ENCODE measurements at regions not wholly inside any gene's neighbourhood (a gene's known extent, or its start where the extent isn't known, plus 50 kb on each side); places are given as distances from the start of the nearest gene placed in this dataset.
"Not testable (repeated sequence)": the region's sequence is repeated elsewhere in the genome, so short reads cannot be mapped to it uniquely, and the experiment has no call there.

DNA sequence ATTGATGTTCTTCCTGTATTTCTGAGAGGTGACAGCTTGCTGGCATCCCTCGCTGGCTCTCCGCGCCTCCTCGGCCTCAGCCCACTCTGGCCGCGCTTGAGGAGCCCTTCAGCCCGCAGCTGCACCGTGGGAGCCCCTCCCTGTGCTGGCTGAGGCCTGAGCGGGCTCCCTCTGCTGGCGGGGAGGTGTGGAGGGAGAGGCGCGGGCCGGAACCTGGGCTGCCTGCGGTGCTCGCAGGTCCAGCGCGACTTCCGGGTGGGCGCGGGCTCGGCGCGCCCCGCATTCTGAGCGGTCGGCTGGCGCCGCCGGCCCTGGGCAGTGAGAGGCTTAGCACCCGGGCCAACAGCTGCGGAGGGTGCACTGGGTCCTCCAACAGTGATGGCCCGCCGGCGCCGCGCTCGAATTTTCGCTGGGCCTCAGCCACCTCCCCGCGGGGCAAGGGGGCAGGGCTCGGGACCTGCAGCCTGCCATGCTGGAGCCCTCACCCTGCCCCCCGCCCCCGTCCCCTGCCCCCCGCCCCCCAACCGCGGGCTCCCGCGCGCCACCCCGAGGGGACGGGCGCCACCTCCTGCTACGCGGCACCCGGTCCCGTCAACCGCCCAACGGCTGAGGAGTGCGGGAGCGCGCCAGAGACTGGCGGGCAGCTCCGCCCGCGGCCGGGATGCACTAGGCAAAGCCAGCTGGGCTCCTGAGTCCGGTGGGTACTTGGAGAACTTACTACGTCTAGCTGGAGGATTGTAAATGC, 1353.4 kb upstream of the CDH18 start:
- not testable (repeated sequence) for H3K9me3 ChIP-seq (ENCODE audit: control insufficient read depth in 2 of 2, low read length in 2 of 2); H3K27me3 ChIP-seq (ENCODE audit: control insufficient read depth in 1 of 2, insufficient read depth in 2 of 2, low read length in 2 of 2); H3K4me3 ChIP-seq (ENCODE audit: low read length in 2 of 2); H3K36me3 ChIP-seq (ENCODE audit: control insufficient read depth in 2 of 2, insufficient read depth in 2 of 2, low read length in 2 of 2); H3K27ac ChIP-seq (ENCODE audit: low read length); H3K4me1 ChIP-seq (ENCODE audit: control insufficient read depth, insufficient read depth, low read length); H3K9ac ChIP-seq (ENCODE audit: low read length in 2 of 2)

- H3K36me3 ChIP-seq (ENCODE audit: control insufficient read depth in 2 of 2, insufficient read depth in 2 of 2, low read length in 2 of 2); H3K4me3 ChIP-seq (ENCODE audit: low read length in 2 of 2); H3K4me1 ChIP-seq (ENCODE audit: control insufficient read depth, insufficient read depth, low read length); H3K27ac ChIP-seq (ENCODE audit: low read length); H3K9ac ChIP-seq (ENCODE audit: low read length in 2 of 2); H3K27me3 ChIP-seq (ENCODE audit: control insufficient read depth in 1 of 2, insufficient read depth in 2 of 2, low read length in 2 of 2); H3K9me3 ChIP-seq (ENCODE audit: control insufficient read depth in 2 of 2, low read length in 2 of 2): not testable (repeated sequence)
Measured at GRCh38 chr5:21340233-21340632, 1352.2 kb upstream of the CDH18 start.

- H3K27me3 ChIP-seq (ENCODE audit: control insufficient read depth in 1 of 2, insufficient read depth in 2 of 2, low read length in 2 of 2); H3K9ac ChIP-seq (ENCODE audit: low read length in 2 of 2); H3K4me1 ChIP-seq (ENCODE audit: control insufficient read depth, insufficient read depth, low read length); H3K4me3 ChIP-seq (ENCODE audit: low read length in 2 of 2); H3K36me3 ChIP-seq (ENCODE audit: control insufficient read depth in 2 of 2, insufficient read depth in 2 of 2, low read length in 2 of 2); H3K27ac ChIP-seq (ENCODE audit: low read length); H3K9me3 ChIP-seq (ENCODE audit: control insufficient read depth in 2 of 2, low read length in 2 of 2): not testable (repeated sequence)
Measured at GRCh38 chr5:21336478-21336877, 1348.5 kb upstream of the CDH18 start.

- not testable (repeated sequence) for H3K9me3 ChIP-seq (ENCODE audit: control insufficient read depth in 2 of 2, low read length in 2 of 2); H3K36me3 ChIP-seq (ENCODE audit: control insufficient read depth in 2 of 2, insufficient read depth in 2 of 2, low read length in 2 of 2); H3K4me1 ChIP-seq (ENCODE audit: control insufficient read depth, insufficient read depth, low read length); H3K27ac ChIP-seq (ENCODE audit: low read length); H3K9ac ChIP-seq (ENCODE audit: low read length in 2 of 2); H3K4me3 ChIP-seq (ENCODE audit: low read length in 2 of 2); H3K27me3 ChIP-seq (ENCODE audit: control insufficient read depth in 1 of 2, insufficient read depth in 2 of 2, low read length in 2 of 2)
Measured at GRCh38 chr5:21315376-21315775, 1327.4 kb upstream of the CDH18 start.

GRCh38 chr5:21301205-21301604, 1313.2 kb upstream of the CDH18 start:
- H3K4me3 ChIP-seq (ENCODE audit: low read length in 2 of 2); H3K9me3 ChIP-seq (ENCODE audit: control insufficient read depth in 2 of 2, low read length in 2 of 2); H3K4me1 ChIP-seq (ENCODE audit: control insufficient read depth, insufficient read depth, low read length); H3K27ac ChIP-seq (ENCODE audit: low read length); H3K9ac ChIP-seq (ENCODE audit: low read length in 2 of 2); H3K27me3 ChIP-seq (ENCODE audit: control insufficient read depth in 1 of 2, insufficient read depth in 2 of 2, low read length in 2 of 2); H3K36me3 ChIP-seq (ENCODE audit: control insufficient read depth in 2 of 2, insufficient read depth in 2 of 2, low read length in 2 of 2): not testable (repeated sequence)

DNA sequence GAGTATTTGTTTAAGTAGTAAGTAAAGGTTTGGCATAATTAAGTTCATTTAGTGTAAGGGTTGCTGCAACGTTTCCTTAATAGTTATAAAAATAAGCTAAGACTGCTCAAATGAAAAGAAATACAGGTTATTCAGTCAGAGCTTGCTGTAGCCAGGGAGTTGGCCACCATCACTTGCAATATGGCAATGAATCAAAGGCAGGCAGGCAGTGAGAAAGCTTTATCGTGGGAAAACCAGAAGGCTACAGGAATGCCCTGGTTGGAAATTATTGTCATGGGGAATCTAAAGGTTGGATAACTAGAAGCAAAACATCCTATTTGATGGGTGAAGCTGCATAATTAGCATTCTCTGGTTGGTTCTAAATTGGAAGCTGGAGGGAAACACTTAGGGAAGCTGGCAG, 1286.4 kb upstream of the CDH18 start:
- not testable (repeated sequence) for H3K9ac ChIP-seq (ENCODE audit: low read length in 2 of 2); H3K36me3 ChIP-seq (ENCODE audit: control insufficient read depth in 2 of 2, insufficient read depth in 2 of 2, low read length in 2 of 2); H3K27me3 ChIP-seq (ENCODE audit: control insufficient read depth in 1 of 2, insufficient read depth in 2 of 2, low read length in 2 of 2); H3K4me1 ChIP-seq (ENCODE audit: control insufficient read depth, insufficient read depth, low read length); H3K9me3 ChIP-seq (ENCODE audit: control insufficient read depth in 2 of 2, low read length in 2 of 2); H3K4me3 ChIP-seq (ENCODE audit: low read length in 2 of 2); H3K27ac ChIP-seq (ENCODE audit: low read length)

DNA sequence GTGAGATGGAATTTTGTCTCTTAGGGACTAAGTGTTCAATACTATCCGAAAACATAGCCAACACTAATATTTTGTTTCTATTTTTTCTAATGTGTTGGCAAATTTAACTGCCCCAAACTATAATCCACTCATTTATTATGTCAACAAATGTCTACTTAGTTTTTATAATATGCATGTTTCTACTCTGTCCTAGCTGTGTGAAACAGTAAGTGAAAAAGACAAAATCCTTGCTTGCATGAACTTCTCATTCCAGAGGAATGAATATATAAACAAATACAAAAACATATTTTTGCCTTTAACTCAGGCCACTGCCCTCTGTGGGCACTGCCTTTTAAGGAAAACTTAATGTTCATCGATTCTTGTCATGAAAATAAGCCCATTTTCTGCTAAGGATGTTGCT, 1275.4 kb upstream of the CDH18 start:
- no peaks in the 10 kb centered on the region for H3K36me3 ChIP-seq (ENCODE audit: control insufficient read depth in 2 of 2, insufficient read depth in 2 of 2, low read length in 2 of 2)
- H3K9me3 ChIP-seq (ENCODE audit: control insufficient read depth in 2 of 2, low read length in 2 of 2): no peaks in the 10 kb centered on the region
- H3K9ac ChIP-seq (ENCODE audit: low read length in 2 of 2): no peak overlapping the region
- no peaks in the 10 kb centered on the region for H3K27me3 ChIP-seq (ENCODE audit: control insufficient read depth in 1 of 2, insufficient read depth in 2 of 2, low read length in 2 of 2)
- no peaks in the 10 kb centered on the region for H3K4me1 ChIP-seq (ENCODE audit: control insufficient read depth, insufficient read depth, low read length)
- no peak overlapping the region for H3K27ac ChIP-seq (ENCODE audit: low read length)
- H3K4me3 ChIP-seq (ENCODE audit: low read length in 2 of 2): no peak overlapping the region

DNA sequence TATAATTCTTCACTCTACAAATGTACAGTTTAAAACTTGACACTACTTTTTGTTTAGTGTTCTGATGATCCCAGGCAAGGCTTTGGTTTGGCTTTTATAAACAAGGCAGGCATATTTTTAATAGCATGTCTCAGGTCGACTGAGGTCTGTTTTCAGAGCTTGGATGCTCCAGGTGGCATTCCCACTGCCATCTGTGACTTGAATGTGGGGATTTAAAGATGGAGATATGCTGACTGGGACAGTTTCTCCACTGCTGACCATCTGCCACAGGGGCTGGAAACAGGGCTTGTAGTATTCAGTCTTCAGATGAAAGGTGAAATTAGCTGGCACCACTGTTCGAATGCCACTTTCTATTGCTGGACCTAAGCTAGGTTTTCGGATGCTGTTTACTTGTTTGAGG, 1266.2 kb upstream of the CDH18 start:
- no peaks in the 10 kb centered on the region for H3K36me3 ChIP-seq (ENCODE audit: control insufficient read depth in 2 of 2, insufficient read depth in 2 of 2, low read length in 2 of 2)
- no peaks in the 10 kb centered on the region for H3K27me3 ChIP-seq (ENCODE audit: control insufficient read depth in 1 of 2, insufficient read depth in 2 of 2, low read length in 2 of 2)
- H3K4me3 ChIP-seq (ENCODE audit: low read length in 2 of 2): no peak overlapping the region
- H3K4me1 ChIP-seq (ENCODE audit: control insufficient read depth, insufficient read depth, low read length): no peaks in the 10 kb centered on the region
- no peak overlapping the region for H3K27ac ChIP-seq (ENCODE audit: low read length)
- no peak overlapping the region for H3K9ac ChIP-seq (ENCODE audit: low read length in 2 of 2)
- peaks cover 0 to 3% of the 10 kb centered on the region in 2 donors for H3K9me3 ChIP-seq (ENCODE audit: control insufficient read depth in 2 of 2, low read length in 2 of 2)

DNA sequence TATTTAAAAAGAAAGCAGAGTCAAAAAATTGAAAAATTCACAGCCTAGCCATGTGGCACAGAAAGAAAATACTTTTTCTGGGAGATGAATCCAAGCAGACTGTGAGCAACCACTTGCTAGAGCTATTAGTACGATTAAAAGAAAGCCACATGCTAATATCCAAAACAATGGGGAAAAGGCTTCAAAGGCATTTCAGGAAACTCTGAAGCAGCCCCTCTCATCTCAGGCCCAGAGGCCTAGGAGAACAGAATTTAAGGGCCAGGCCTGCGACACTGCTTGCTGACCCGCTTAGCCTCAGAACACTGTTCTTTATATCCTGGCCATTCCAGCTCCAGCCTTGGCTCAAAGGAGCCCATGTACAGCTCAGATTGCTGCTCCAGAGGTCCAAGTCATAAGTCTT, 1257.0 kb upstream of the CDH18 start:
- H3K9ac ChIP-seq (ENCODE audit: low read length in 2 of 2): no peak overlapping the region
- no peak overlapping the region for H3K27ac ChIP-seq (ENCODE audit: low read length)
- H3K27me3 ChIP-seq (ENCODE audit: control insufficient read depth in 1 of 2, insufficient read depth in 2 of 2, low read length in 2 of 2): no peaks in the 10 kb centered on the region
- no peaks in the 10 kb centered on the region for H3K36me3 ChIP-seq (ENCODE audit: control insufficient read depth in 2 of 2, insufficient read depth in 2 of 2, low read length in 2 of 2)
- no peaks in the 10 kb centered on the region for H3K4me1 ChIP-seq (ENCODE audit: control insufficient read depth, insufficient read depth, low read length)
- H3K9me3 ChIP-seq (ENCODE audit: control insufficient read depth in 2 of 2, low read length in 2 of 2): no peaks in the 10 kb centered on the region
- no peak overlapping the region for H3K4me3 ChIP-seq (ENCODE audit: low read length in 2 of 2)

DNA sequence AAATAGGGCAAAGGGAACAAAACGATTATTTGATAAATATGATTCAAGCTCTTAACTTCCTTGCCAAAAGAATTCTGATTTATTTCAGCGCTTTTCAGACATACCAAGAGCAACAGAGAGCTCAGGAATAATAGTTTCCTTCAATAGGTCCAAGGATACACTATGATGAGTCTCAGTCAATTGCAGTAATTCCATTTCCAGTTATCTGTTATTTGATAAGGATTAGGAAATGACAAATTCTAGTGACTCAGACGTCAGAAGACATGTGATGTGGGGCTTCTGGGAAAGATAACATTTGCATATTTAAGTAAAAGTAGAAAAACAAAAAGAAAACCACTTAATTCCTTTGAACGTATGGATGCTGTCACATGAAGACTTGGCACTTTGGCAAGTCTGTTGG, 1250.8 kb upstream of the CDH18 start:
- H3K27me3 ChIP-seq (ENCODE audit: control insufficient read depth in 1 of 2, insufficient read depth in 2 of 2, low read length in 2 of 2): no peaks in the 10 kb centered on the region
- no peak overlapping the region for H3K9ac ChIP-seq (ENCODE audit: low read length in 2 of 2)
- no peak overlapping the region for H3K4me3 ChIP-seq (ENCODE audit: low read length in 2 of 2)
- no peaks in the 10 kb centered on the region for H3K36me3 ChIP-seq (ENCODE audit: control insufficient read depth in 2 of 2, insufficient read depth in 2 of 2, low read length in 2 of 2)
- H3K4me1 ChIP-seq (ENCODE audit: control insufficient read depth, insufficient read depth, low read length): no peaks in the 10 kb centered on the region
- no peak overlapping the region for H3K27ac ChIP-seq (ENCODE audit: low read length)
- H3K9me3 ChIP-seq (ENCODE audit: control insufficient read depth in 2 of 2, low read length in 2 of 2): no peaks in the 10 kb centered on the region

GRCh38 chr5:21237461-21237860, 1249.5 kb upstream of the CDH18 start:
- Histone ChIP-seq H3K9ac (ENCODE audit: low read length in 2 of 2) (no peak overlapping the region), H3K4me3 (ENCODE audit: low read length in 2 of 2) (no peak overlapping the region), H3K27ac (ENCODE audit: low read length) (no peak overlapping the region), H3K27me3 (ENCODE audit: control insufficient read depth in 1 of 2, insufficient read depth in 2 of 2, low read length in 2 of 2) (no peaks in the 10 kb centered on the region), H3K9me3 (ENCODE audit: control insufficient read depth in 2 of 2, low read length in 2 of 2) (no peaks in the 10 kb centered on the region), H3K36me3 (ENCODE audit: control insufficient read depth in 2 of 2, insufficient read depth in 2 of 2, low read length in 2 of 2) (no peaks in the 10 kb centered on the region), H3K4me1 (ENCODE audit: control insufficient read depth, insufficient read depth, low read length) (no peaks in the 10 kb centered on the region)

Data from stomach smooth muscle (tissue), 2 donors.